HTR-8/SVneo (cell line): ENCODE measurements at regions not wholly inside any gene's neighbourhood (a gene's known extent, or its start where the extent isn't known, plus 50 kb on each side); places are given as distances from the start of the nearest gene placed in this dataset.

ENCODE experiments used
- DNase-seq: peaks from one replicate; pipeline ENCODE4 v3.0.0; 2011; ENCODE audit warnings: low spot score, mixed read lengths; ENCODE audit not compliant: insufficient read length
- FAIRE-seq: peaks from 2 replicates; lab custom pipeline; 2011; peaks lifted over from hg19 to GRCh38; lab: Jason Lieb, UNC

DNA sequence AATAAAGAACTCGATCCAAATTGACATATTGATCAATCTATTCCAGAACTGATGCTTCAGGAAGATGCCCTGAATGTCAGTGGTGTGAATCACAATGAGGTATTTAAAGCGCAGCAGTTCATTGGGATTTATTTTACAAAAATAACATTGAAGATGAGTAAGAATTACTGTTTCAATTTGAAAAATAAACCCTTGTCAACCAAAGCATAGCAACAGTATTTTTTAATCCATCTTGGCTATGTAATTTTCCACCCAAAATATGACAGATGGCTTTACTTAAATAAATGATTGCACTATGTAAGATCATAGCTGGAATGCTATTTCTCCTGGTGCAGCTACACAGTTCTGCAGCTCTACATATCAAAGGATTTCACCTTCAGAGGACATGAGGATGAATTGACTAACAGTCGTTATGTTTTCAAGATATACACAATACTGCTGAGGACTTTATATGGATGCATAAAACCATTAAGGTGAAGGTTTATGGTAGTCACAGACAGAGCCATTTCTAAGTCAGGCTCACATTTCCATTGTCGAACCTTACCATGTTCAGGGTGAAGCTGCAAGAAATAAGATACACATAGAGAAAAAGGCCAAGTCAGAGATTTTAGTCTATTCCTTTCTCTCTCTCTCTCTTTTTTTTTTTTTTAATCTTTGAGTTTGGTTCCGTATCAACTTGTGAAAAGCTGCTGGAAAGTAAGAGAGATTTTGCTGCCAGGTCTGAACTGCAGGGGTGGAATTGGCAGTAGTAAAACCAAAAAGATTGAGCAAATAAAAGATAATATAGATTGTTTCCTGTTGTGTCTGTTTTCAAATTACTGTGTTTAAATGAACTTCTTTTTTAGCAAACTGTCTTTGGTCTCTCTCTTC lies 398.0 kb upstream of the CDH20 start:
- DNase-seq (no peak), FAIRE-seq (no peak)

DNA sequence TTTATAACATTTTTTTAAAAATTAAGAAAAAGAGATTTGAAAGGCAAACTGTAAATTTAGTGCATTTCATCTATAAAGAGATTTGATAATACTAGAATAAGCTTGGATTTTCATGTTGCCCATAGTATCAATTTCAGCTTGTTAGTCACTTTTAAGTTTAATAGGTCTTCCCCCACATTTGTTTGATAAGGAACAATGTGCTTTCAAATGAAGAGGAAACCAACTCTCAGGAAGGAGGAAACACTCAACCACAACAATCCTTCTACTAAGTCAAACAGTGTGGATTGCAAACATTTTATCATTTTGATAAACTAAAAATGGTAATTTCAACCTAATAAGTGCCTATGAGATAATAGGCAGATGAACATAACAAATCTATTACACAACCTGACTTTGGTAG lies 397.1 kb upstream of the CDH20 start:
- no peak for FAIRE-seq
- no peak for DNase-seq

DNA sequence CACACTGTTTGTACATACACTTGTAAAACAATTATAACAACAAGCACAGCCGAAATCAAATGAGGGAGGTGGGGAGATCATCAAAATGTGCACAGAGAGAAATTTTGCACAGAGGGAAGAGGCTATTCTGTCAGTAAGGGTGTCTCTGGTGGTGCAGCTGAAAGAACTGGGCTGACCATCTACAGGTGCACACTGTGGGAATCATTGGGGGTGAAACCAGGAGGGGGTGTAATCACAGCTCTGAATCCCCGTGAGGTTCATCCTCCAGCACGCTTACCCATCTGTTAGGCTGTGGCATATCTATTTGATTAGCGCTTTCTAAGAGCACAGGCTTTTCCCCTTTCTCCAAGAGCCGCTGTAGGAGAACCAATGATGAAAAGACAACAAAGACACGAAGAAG lies 389.9 kb upstream of the CDH20 start:
- no peak for DNase-seq
- no peak for FAIRE-seq

DNA sequence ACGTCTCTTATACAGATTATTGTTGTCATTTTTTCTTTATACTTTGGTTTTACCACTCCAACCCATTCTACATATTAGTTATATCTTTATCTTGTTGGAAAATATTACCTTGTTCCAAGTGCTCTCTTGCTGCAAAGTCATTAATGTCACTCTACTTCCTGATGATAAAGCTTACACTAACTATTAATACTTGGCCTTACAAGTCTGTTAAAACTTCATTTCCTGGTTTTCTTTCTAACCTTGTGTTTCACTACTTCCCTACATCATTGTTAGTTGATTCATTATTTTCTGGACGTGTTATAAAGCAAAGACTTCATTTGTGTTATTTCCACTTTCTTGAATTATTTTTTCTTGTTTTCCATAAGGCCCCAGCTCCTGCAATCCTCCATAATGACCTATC lies 382.6 kb upstream of the CDH20 start:
- DNase-seq (no peak), FAIRE-seq (no peak)

DNA sequence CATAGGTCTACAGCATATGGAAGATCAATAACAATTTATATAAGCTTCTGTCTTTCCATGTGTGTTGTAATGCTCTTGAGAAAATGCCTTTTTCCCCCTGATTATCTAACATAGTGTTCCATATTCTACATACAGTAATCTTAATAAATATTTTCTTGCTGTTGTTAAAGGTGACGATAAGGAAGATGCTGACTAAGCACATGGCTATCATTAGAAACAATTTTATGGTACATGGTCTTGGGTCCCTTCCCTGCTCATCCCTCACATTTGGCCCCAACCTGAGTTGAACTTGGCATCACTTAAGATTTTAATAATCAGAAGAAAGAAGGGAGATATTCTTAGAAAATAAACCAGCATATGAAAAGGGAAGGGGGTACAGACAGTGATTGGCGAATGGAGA lies 382.1 kb upstream of the CDH20 start:
- DNase-seq (no peak), FAIRE-seq (no peak)

DNA sequence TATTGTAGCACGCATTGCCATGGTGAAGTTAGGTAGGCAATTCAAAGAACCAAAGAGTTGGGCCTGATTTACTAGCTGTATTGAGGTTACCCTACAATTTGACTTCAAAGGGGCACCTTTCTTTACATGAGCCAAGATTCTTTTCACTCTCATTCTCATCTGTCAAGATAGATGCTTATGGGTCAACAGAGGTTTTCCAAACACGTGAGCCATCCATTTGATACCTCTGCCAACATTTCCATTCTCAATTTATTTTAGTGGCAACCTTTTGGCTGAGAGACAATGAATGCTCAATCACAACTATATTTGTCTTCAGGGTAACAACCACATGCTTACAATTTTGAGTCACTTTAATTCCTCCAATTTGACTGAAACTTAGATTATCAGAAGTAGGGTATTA lies 370.6 kb upstream of the CDH20 start:
- no peak for DNase-seq
- no peak for FAIRE-seq

DNA sequence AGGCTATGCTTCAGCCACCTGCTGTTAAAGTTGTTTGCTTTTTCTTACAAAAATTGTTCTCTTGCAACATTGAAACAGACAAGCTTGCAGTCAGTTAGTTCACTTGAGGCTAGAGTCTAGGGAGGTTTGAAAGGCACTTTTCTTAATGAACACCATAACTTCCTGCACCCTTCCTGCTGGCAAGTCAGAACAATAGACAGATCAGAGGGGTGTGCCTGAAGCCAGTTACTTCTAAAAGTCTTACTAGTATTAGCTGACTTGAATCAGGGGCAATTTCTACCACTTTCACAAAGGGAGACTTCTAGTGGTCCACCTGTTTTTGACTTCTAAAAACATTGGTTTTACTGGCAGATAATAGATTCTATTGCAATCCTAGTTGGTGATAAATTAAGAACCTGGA lies 367.4 kb upstream of the CDH20 start:
- DNase-seq (no peak), FAIRE-seq (no peak)

DNA sequence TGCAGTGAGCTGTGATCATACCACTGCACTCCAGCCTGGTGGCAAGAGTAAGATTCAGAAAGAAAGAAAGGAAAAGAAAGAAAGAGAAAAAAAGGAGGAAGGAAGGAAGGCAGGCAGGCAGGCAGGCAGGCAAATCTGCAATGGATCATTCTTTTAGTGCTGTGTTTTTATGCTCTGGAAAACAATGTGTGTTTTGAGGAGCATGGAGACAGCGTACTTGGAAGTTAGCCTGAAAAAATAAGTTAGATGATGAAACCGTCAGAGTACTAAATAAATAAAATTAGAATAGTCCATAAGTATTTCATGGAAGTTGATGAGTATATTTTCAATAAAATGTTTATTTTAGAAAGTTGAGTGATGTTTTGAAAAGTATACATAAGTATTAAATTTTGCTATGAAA lies 366.4 kb upstream of the CDH20 start:
- FAIRE-seq: no peak
- DNase-seq: no peak

DNA sequence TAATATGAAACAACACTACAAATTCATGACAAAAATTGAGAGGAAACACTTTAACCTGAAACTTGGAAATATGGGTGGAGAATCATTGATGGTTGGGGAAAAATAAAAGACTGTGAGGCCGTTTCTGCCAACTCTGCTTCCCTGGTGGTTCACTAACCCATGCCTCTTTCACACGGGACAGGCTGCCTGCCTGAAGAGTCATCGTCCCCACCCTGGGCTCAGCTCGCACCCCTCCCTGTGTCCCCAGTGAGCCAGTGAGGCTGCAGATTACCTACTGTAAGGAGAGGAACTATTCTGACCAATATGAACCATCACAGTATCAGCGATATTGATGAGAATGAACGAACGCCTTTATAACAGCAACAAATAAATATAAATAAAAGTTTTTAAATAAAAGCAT lies 357.8 kb upstream of the CDH20 start:
- DNase-seq (no peak), FAIRE-seq (no peak)

DNA sequence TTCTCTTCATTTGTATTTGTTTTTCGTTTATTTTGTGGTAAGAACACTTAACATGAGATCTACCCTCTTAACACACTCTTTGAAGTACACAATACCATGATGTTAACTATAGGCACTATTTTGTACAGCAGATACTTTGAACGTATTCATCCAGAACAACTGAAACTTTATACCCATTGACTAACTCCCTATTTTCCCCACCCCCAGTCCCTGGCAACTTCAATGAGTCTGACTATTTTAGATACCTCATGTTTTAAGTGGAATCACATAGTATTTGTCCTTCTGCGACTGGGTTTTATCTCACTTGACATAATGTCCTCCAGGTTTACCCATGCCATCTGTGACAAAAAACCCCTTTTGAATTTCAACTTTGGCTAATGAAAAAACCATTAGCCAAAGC lies 356.3 kb upstream of the CDH20 start:
- FAIRE-seq (no peak), DNase-seq (no peak)

DNA sequence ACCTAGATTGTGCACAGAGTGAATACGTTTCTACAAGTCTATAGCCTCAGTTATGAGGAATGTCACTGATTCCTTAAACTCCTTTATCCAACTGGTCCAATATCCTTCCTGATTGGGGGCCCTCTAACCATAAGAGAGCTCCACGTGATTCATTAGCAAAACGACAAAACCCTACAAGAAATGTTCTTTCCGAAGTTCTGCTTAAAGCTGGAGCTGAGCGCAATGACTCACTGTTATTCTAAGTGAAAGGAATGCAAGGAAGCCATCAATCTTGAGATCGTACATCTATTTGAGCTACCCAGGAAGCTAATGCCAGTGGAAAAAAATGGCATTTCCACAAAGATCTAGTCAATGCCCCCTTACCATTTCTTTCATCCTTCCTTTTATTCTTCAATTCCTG lies 354.9 kb upstream of the CDH20 start:
- DNase-seq: peak; percentile 41
- peak; percentile 36 for FAIRE-seq

DNA sequence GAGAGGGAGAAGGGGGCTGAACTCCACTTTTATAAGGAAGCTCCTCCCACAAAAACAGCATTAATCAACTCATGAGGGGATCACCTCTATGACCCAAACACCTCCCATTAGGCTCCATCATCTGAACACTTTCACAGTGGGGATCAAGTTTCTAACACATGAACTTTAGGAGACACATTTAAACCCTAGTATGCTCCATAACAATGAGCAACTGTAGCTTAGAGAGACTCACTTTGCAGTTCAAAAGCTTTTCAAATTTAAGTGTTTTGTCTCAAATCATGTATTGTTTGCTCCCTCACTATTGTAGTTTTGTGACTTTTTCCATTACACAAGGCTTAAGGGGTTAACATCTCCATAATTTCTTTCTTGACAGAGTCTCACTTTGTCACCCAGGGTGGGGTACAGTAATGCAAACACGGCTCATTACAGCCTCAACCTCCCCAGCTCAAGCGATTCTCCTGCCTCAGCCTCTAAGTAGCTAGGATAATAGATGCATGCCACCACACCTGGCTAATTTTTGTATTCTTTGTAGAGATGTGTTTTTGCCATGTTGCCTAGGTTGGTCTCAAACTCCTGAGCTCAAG lies 352.7 kb upstream of the CDH20 start:
- DNase-seq: no peak
- no peak for FAIRE-seq

DNA sequence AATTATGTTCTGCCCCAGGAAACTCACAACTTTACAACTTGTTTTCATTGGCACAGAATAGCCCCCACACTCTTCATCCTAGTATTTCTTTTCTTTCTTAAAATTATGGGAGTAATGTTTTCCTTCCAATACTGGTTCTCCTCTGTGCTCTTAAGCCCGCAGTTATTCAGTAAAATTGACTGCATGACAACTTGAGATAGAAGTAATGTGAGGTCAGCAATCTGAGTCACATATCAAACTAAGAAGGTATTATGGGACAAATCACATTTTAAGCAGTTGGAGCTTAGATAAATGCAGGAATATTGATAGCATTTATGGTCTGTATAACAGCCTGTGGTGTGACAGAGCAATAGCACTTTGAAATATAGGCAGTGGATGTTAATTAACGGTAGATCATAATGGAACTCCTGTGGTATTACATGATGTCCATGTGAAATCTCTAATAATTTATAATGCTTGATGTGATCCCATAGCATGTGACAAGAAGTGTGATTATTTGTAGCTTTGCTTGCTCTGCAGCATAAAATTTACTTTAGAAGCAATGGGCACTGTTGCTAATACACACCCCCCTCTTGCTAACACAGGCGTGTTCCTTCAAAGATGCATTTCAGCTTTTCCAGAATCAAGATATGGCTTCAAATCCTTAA lies 351.4 kb upstream of the CDH20 start:
- no peak for FAIRE-seq
- no peak for DNase-seq

DNA sequence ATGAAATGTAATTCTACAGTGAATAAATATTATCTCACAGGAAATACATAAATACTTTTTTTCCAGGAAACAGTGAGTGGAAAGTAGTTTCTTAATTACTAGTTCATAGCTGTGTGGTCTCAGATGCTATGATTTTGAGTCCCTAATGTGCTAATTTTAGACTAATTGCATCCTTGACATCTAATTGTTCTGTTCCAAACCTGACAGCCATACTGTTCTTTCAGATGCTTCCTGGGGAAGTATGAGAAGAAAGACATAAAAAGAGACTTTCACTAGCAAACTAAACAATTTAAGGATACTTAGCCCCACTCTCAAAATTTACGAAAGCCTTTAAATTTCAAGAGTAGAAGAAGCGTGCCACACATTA lies 350.9 kb upstream of the CDH20 start:
- DNase-seq (no peak), FAIRE-seq (no peak)

DNA sequence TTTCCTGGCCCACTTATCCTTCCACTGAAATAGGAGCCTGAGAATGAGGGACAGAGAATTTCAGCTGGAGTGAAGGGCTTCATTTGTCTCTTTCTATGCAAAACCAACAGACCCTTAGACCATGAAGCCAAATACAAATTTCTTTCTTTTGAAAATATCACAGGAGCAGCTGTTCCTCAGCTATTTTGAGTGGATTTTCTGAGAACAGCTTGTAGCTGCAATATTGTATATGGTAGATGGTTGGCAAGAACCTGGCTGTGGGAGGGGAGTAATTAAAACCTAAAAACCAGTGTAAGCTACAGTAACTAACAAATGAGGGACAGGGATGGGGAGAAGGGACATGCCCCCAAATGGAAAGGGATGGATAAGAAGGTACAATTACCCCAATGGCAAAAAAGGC lies 350.3 kb upstream of the CDH20 start:
- DNase-seq: no peak
- FAIRE-seq: no peak

DNA sequence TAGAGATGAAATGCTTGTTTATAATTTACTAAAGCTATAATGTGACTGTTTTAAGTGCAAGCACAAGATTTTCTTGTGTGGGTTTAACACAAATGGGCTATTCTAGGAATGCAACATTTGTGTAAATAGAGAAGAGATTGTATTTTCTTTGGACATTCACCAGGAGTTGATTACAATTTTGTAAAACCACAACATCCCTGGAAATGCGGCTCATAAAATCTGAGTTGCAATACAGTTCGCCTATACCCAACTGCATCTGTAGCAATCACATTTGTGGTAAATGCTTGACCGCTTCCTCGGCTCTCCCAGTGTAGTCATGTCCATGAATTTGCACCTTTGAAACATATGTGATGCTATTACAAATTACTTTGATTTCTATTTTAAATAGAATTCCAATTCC lies 348.7 kb upstream of the CDH20 start:
- no peak for FAIRE-seq
- DNase-seq: peak; percentile 25

DNA sequence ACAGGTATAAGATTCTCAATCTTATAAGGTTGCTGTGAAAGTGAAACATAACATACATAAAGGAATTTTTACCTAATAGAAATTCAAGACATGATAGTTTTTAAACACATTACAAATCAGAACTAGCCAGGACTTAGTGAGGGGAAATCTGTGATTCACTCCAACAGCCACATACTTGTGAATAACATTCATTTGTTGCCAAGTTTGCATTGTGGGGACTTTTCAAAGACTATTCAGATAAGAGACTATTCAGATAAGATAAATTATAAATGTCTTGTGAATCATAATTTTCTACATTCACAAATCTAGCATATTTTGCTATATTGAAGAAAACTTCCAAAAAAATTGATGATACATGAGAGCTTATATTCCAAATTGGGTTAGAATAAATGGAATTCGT lies 345.3 kb upstream of the CDH20 start:
- FAIRE-seq (no peak), DNase-seq (no peak)

DNA sequence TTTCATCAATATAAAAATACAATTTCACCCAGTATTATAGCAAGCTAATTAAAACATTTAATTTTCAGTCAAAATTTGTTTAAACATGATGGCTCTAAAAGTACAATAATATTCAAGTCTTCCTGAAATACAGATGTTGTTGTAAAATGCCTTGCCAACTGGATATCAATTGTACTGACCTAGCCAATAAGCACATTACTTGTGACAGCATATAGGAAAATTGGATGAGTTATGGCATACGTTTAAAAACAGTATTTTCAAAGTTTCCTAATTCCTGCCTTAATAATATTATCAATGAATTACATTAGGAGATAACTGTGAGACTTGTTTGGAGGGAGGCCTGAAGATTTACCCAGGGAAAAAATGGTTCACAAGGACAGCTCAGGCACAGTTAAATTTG lies 336.9 kb upstream of the CDH20 start:
- no peak for FAIRE-seq

DNA sequence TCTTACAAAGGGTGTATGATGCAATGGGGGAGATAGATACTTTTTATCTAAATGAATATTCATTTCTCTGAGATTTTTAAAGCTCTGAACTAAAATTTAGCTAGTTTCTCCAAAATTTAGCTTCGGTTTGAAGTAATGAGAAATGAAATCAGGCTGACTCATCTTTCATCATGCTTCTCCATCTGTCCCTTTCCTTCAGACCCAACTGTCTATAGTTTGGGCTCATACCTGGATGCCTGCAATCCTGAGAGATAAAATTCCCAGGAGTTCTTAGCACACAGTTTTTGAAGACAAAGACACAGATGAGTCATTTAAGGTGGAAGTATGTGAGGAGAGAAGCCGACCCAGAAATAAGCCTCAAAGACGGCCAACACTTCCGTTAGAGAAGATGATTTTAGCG lies 336.4 kb upstream of the CDH20 start:
- FAIRE-seq (no peak), DNase-seq (no peak)

More for the DNA sequence above, 336.9 kb upstream of the CDH20 start:
- no peak for DNase-seq

DNA sequence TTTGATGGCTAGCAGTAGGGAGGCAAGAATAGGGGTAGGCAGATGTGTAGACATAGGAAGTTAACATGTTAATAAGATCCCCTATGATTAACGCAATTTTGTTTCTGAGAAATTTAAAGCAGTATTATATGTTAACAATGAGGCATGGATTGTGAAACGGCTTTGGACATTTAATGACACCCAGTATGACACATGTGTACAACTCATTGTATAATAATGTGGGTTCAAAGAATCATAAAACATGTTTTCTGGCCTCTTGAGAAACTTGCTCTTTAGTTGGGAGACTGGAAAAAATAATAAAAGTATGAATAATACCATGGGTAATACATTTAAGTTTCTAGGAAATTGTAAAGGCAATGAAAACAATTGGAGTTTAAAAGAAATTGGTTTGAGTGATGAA lies 332.1 kb upstream of the CDH20 start:
- FAIRE-seq: no peak

DNA sequence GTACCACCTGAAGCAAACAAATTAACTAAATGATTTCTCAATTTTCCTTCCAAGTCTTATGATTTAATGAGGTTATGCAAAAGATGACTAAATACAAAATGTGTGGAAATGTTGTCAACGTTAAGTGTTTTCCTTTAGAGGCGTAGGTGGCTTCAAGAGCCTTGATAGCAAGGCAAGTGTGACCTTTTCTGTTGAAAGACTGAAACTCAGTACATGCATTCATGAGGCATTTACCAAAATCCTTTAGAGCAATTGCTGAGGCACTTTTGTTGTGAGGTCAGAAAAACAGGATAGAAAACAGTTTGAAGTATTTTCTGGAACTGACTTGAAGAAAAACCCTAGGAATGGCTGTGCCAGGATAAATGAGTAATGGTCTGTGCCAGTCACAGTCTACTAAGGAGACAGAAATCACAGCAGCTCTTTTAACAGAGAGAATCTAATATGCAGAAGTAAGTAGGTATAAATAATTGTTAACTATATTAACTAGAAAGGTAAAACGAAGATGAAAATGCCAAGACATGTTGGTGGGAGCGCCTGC lies 326.5 kb upstream of the CDH20 start:
- no peak for DNase-seq
- no peak for FAIRE-seq

More for the DNA sequence above, 332.1 kb upstream of the CDH20 start:
- DNase-seq: no peak
